ENCODE measurements at regions not wholly inside any gene's neighbourhood (a gene's known extent, or its start where the extent isn't known, plus 50 kb on each side); places are given as distances from the start of the nearest gene placed in this dataset.

GRCh38 chr13:53501387-53501786 lies 472.8 kb downstream of the OLFM4 start:
- TF ChIP-seq CTCF (conservative IDR thresholded peaks at IDR 0.05 in 1 of 2, IDR thresholded peaks at IDR 0.05 in 1 of 2; ENCODE audit: extremely low read depth in 1 of 2, insufficient read depth in 1 of 2, low read depth in 1 of 2, low read length in 2 of 2) (no peak), EZH2 (IDR thresholded peaks at IDR 0.05; ENCODE audit: borderline replicate concordance, low read length) (no peak)
